ENCODE measurements at regions not wholly inside any gene's neighbourhood (a gene's known extent, or its start where the extent isn't known, plus 50 kb on each side); places are given as distances from the start of the nearest gene placed in this dataset.
A peak's percentile ranks its signal among the peaks of the same experiment; 100 is the strongest.
"Not testable (repeated sequence)": the region's sequence is repeated elsewhere in the genome, so short reads cannot be mapped to it uniquely, and the experiment has no call there.

- Histone ChIP-seq H3K9me3 (ENCODE audit: insufficient read depth, low read depth, low read length) (no peaks in the 10 kb centered on the region), H4K8ac (ENCODE audit: low read depth, low read length) (no peak overlapping the region), H3K4me3 (ENCODE audit: low read depth, low read length) (no peak overlapping the region), H3K4me1 (ENCODE audit: control insufficient read depth in 1 of 2, insufficient read depth in 2 of 2, low read length in 2 of 2) (no peaks in the 10 kb centered on the region), H3K4me2 (ENCODE audit: low read length) (no peak overlapping the region), H2BK120ac (ENCODE audit: insufficient read depth, low read length, poor library complexity) (no peak overlapping the region), H3K4ac (ENCODE audit: low read depth, low read length) (no peak overlapping the region), H3K27me3 (ENCODE audit: insufficient read depth, low read length) (no peaks in the 10 kb centered on the region), H3K36me3 (ENCODE audit: control insufficient read depth in 1 of 2, insufficient read depth in 2 of 2, low read length in 2 of 2) (no peaks in the 10 kb centered on the region), H3K9ac (ENCODE audit: low read length) (no peak overlapping the region), H2BK12ac (ENCODE audit: low read length) (no peak overlapping the region), H3K14ac (ENCODE audit: low read length) (no peak overlapping the region), H3K27ac (ENCODE audit: low read depth, low read length) (no peak overlapping the region), H4K91ac (ENCODE audit: low read depth, low read length) (no peak overlapping the region), H2BK5ac (ENCODE audit: low read depth, low read length, poor library complexity) (no peak overlapping the region), H3K79me2 (ENCODE audit: control insufficient read depth, insufficient read depth, low read length, poor library complexity) (no peaks in the 10 kb centered on the region), H3K23ac (ENCODE audit: low read length) (no peak overlapping the region), H3K79me1 (ENCODE audit: low read length) (no peaks in the 10 kb centered on the region), H2AK5ac (ENCODE audit: low read length) (no peak overlapping the region), H4K12ac (ENCODE audit: low read depth, low read length) (no peak overlapping the region), H2AFZ (ENCODE audit: insufficient read depth, low read length, poor library complexity) (no peak overlapping the region), H3K18ac (ENCODE audit: low read length) (no peak overlapping the region)
- no CpG with 5 or more reads among the region's 17 CpGs for WGBS (ENCODE audit: extremely low coverage, insufficient coverage, insufficient read length)
- peak; percentile 65 to 75 for DNase-seq
These were observed 323.1 kb upstream of the FAM78B start for GRCh38 chr1:166489670-166490436.

- Histone ChIP-seq H3K23ac (ENCODE audit: low read length) (no peak overlapping the region), H3K27me3 (ENCODE audit: insufficient read depth, low read length) (no peaks in the 10 kb centered on the region), H3K18ac (ENCODE audit: low read length) (no peak overlapping the region), H3K36me3 (ENCODE audit: control insufficient read depth in 1 of 2, insufficient read depth in 2 of 2, low read length in 2 of 2) (no peaks in the 10 kb centered on the region), H4K8ac (ENCODE audit: low read depth, low read length) (no peak overlapping the region), H3K14ac (ENCODE audit: low read length) (no peak overlapping the region), H3K9ac (ENCODE audit: low read length) (no peak overlapping the region), H3K4me2 (ENCODE audit: low read length) (no peak overlapping the region), H3K4me3 (ENCODE audit: low read depth, low read length) (no peak overlapping the region), H2BK120ac (ENCODE audit: insufficient read depth, low read length, poor library complexity) (no peak overlapping the region), H2BK12ac (ENCODE audit: low read length) (no peak overlapping the region), H3K79me2 (ENCODE audit: control insufficient read depth, insufficient read depth, low read length, poor library complexity) (no peaks in the 10 kb centered on the region), H3K79me1 (ENCODE audit: low read length) (no peaks in the 10 kb centered on the region), H2BK5ac (ENCODE audit: low read depth, low read length, poor library complexity) (no peak overlapping the region), H3K9me3 (ENCODE audit: insufficient read depth, low read depth, low read length) (no peaks in the 10 kb centered on the region), H4K12ac (ENCODE audit: low read depth, low read length) (no peak overlapping the region), H3K4me1 (ENCODE audit: control insufficient read depth in 1 of 2, insufficient read depth in 2 of 2, low read length in 2 of 2) (no peaks in the 10 kb centered on the region), H3K4ac (ENCODE audit: low read depth, low read length) (no peak overlapping the region), H4K91ac (ENCODE audit: low read depth, low read length) (no peak overlapping the region), H3K27ac (ENCODE audit: low read depth, low read length) (no peak overlapping the region), H2AFZ (ENCODE audit: insufficient read depth, low read length, poor library complexity) (no peak overlapping the region), H2AK5ac (ENCODE audit: low read length) (no peak overlapping the region)
- WGBS (ENCODE audit: extremely low coverage, insufficient coverage, insufficient read length): no CpG with 5 or more reads among the region's 5 CpGs
- no peak for DNase-seq
These were observed 323.7 kb upstream of the FAM78B start for GRCh38 chr1:166490437-166490991.

GRCh38 chr1:166493765-166494164 is 327.0 kb upstream of the FAM78B start:
- not testable (repeated sequence) for H3K4me2 ChIP-seq (ENCODE audit: low read length); H3K79me1 ChIP-seq (ENCODE audit: low read length); H3K9me3 ChIP-seq (ENCODE audit: insufficient read depth, low read depth, low read length); H3K27ac ChIP-seq (ENCODE audit: low read depth, low read length); H3K79me2 ChIP-seq (ENCODE audit: control insufficient read depth, insufficient read depth, low read length, poor library complexity); H3K4me3 ChIP-seq (ENCODE audit: low read depth, low read length); H3K4me1 ChIP-seq (ENCODE audit: control insufficient read depth in 1 of 2, insufficient read depth in 2 of 2, low read length in 2 of 2); H3K18ac ChIP-seq (ENCODE audit: low read length); H3K14ac ChIP-seq (ENCODE audit: low read length); H3K9ac ChIP-seq (ENCODE audit: low read length); H2BK120ac ChIP-seq (ENCODE audit: insufficient read depth, low read length, poor library complexity); H3K4ac ChIP-seq (ENCODE audit: low read depth, low read length); H4K8ac ChIP-seq (ENCODE audit: low read depth, low read length); DNase-seq; H2AK5ac ChIP-seq (ENCODE audit: low read length); H3K36me3 ChIP-seq (ENCODE audit: control insufficient read depth in 1 of 2, insufficient read depth in 2 of 2, low read length in 2 of 2); H2BK5ac ChIP-seq (ENCODE audit: low read depth, low read length, poor library complexity); H2AFZ ChIP-seq (ENCODE audit: insufficient read depth, low read length, poor library complexity); H3K23ac ChIP-seq (ENCODE audit: low read length); H4K12ac ChIP-seq (ENCODE audit: low read depth, low read length); H2BK12ac ChIP-seq (ENCODE audit: low read length); H3K27me3 ChIP-seq (ENCODE audit: insufficient read depth, low read length); H4K91ac ChIP-seq (ENCODE audit: low read depth, low read length)
- no CpG with 5 or more reads among the region's 2 CpGs for WGBS (ENCODE audit: extremely low coverage, insufficient coverage, insufficient read length)

- H3K4me2 ChIP-seq (ENCODE audit: low read length): no peak overlapping the region
- no peaks in the 10 kb centered on the region for H3K36me3 ChIP-seq (ENCODE audit: control insufficient read depth in 1 of 2, insufficient read depth in 2 of 2, low read length in 2 of 2)
- H3K4ac ChIP-seq (ENCODE audit: low read depth, low read length): no peak overlapping the region
- no peak overlapping the region for H4K12ac ChIP-seq (ENCODE audit: low read depth, low read length)
- no peak overlapping the region for H4K8ac ChIP-seq (ENCODE audit: low read depth, low read length)
- no peaks in the 10 kb centered on the region for H3K4me1 ChIP-seq (ENCODE audit: control insufficient read depth in 1 of 2, insufficient read depth in 2 of 2, low read length in 2 of 2)
- no peaks in the 10 kb centered on the region for H3K9me3 ChIP-seq (ENCODE audit: insufficient read depth, low read depth, low read length)
- H3K23ac ChIP-seq (ENCODE audit: low read length): no peak overlapping the region
- H3K79me2 ChIP-seq (ENCODE audit: control insufficient read depth, insufficient read depth, low read length, poor library complexity): no peaks in the 10 kb centered on the region
- H3K27me3 ChIP-seq (ENCODE audit: insufficient read depth, low read length): no peaks in the 10 kb centered on the region
- H3K9ac ChIP-seq (ENCODE audit: low read length): no peak overlapping the region
- no peak overlapping the region for H2BK12ac ChIP-seq (ENCODE audit: low read length)
- H3K79me1 ChIP-seq (ENCODE audit: low read length): no peaks in the 10 kb centered on the region
- H2BK5ac ChIP-seq (ENCODE audit: low read depth, low read length, poor library complexity): no peak overlapping the region
- no peak overlapping the region for H3K27ac ChIP-seq (ENCODE audit: low read depth, low read length)
- H3K18ac ChIP-seq (ENCODE audit: low read length): no peak overlapping the region
- H2AFZ ChIP-seq (ENCODE audit: insufficient read depth, low read length, poor library complexity): no peak overlapping the region
- DNase-seq: no peak
- no peak overlapping the region for H4K91ac ChIP-seq (ENCODE audit: low read depth, low read length)
- H2BK120ac ChIP-seq (ENCODE audit: insufficient read depth, low read length, poor library complexity): no peak overlapping the region
- no peak overlapping the region for H3K4me3 ChIP-seq (ENCODE audit: low read depth, low read length)
- no peak overlapping the region for H3K14ac ChIP-seq (ENCODE audit: low read length)
- no peak overlapping the region for H2AK5ac ChIP-seq (ENCODE audit: low read length)
These were observed 331.9 kb upstream of the POGK start for GRCh38 chr1:166507347-166507746.

All from trophoblast cell (in vitro differentiated cells and primary cell).